BJ (cell line): ENCODE measurements at regions not wholly inside any gene's neighbourhood (a gene's known extent, or its start where the extent isn't known, plus 50 kb on each side); places are given as distances from the start of the nearest gene placed in this dataset.

ENCODE experiments used
- CTCF ChIA-PET: fragments of 350-600 bp; formaldehyde crosslinking; extraction: SDS; loops from one replicate; lab custom pipeline; 2021; ENCODE audit warnings: antibody characterized with exemption, inconsistent platforms; lab: Yijun Ruan, JAX
- POLR2A ChIA-PET: fragments of 300-600 bp; sonication (Branson Sonifier 250); formaldehyde crosslinking; extraction: SDS; loops from one replicate; lab custom pipeline; 2021; ENCODE audit warnings: antibody characterized with exemption; lab: Charles Lee
- DNase-seq: peaks from one replicate; pipeline ENCODE4 v3.0.0-alpha.2; 2011; ENCODE audit warnings: low read depth
- H3K27me3 ChIP-seq: 2 replicates; pipeline ENCODE4 v1.6.0; 2011; ENCODE audit warnings: low read length; ENCODE audit not compliant: control insufficient read depth, insufficient read depth
- H3K36me3 ChIP-seq: 2 replicates; pipeline ENCODE4 v1.5.1; 2011; ENCODE audit warnings: low read length; ENCODE audit not compliant: control insufficient read depth, insufficient read depth
- H3K4me3 ChIP-seq: 2 replicates; pipeline ENCODE4 v1.5.1; 2011; ENCODE audit warnings: low read depth, mild to moderate bottlenecking, control low read depth, low read length
- CTCF ChIP-seq: IDR thresholded peaks from 2 replicates; pipeline ENCODE4 v1.5.1; 2011; ENCODE audit warnings: low read depth, mild to moderate bottlenecking, control low read depth, inconsistent platforms, low read length, moderate library complexity; ENCODE audit not compliant: insufficient read depth

- no peak for DNase-seq
- no peak for TF ChIP-seq CTCF
- Histone ChIP-seq H3K27me3 (no peaks in the 10 kb centered on the region), H3K36me3 (no peaks in the 10 kb centered on the region), H3K4me3 (no peak overlapping the region)
- CTCF ChIA-PET, result interaction anchor here (0.7 kb wide), 1 partner anchor 10 kb away, joined by 3 read pairs; no protein-coding TSS in a partner anchor
- POLR2A ChIA-PET, result no interaction called here
These were observed 171.0 kb downstream of the DEPDC1B start for GRCh38 chr5:60529001-60529400.

GRCh38 chr5:60527072-60527471 lies 172.9 kb downstream of the DEPDC1B start:
- Histone ChIP-seq H3K36me3 (no peaks in the 10 kb centered on the region), H3K27me3 (no peaks in the 10 kb centered on the region), H3K4me3 (no peak overlapping the region)
- no peak for TF ChIP-seq CTCF
- no peak for DNase-seq
- POLR2A ChIA-PET, result no interaction called here
- CTCF ChIA-PET, result interaction anchor here (0.8 kb wide), 1 partner anchor 35 kb away, joined by 3 read pairs; no protein-coding TSS in a partner anchor

- ChIA-PET POLR2A (no interaction called here), CTCF (no interaction called here)
- Histone ChIP-seq H3K36me3 (no peaks in the 10 kb centered on the region), H3K4me3 (no peak overlapping the region), H3K27me3 (no peaks in the 10 kb centered on the region)
- no peak for TF ChIP-seq CTCF
- DNase-seq, result no peak
These were observed 173.6 kb downstream of the DEPDC1B start for GRCh38 chr5:60526336-60526875.

GRCh38 chr5:60522292-60522905 lies 177.6 kb downstream of the DEPDC1B start:
- ChIA-PET CTCF (interaction anchor here (1.2 kb wide), 1 partner anchor 137 kb away, joined by 4 read pairs; no protein-coding TSS in a partner anchor), POLR2A (no interaction called here)
- H3K27me3 ChIP-seq, result no peaks in the 10 kb centered on the region
- DNase-seq, result no peak
- TF ChIP-seq CTCF, result no peak
- no peak overlapping the region for H3K4me3 ChIP-seq
- H3K36me3 ChIP-seq, result no peaks in the 10 kb centered on the region

GRCh38 chr5:60521376-60522291 lies 178.3 kb downstream of the DEPDC1B start:
- CTCF ChIA-PET, result interaction anchor here (0.7 to 1.2 kb wide), 2 partner anchors 136 to 166 kb away, joined by 3 to 4 read pairs; no protein-coding TSS in a partner anchor

More at GRCh38 chr5:60521376-60522291, 178.3 kb downstream of the DEPDC1B start:
- Histone ChIP-seq H3K27me3 (no peaks in the 10 kb centered on the region), H3K36me3 (no peaks in the 10 kb centered on the region), H3K4me3 (no peak overlapping the region)
- no peak for TF ChIP-seq CTCF
- POLR2A ChIA-PET, result no interaction called here
- DNase-seq, result no peak
